Loucy (cell line): ENCODE measurements at regions not wholly inside any gene's neighbourhood (a gene's known extent, or its start where the extent isn't known, plus 50 kb on each side); places are given as distances from the start of the nearest gene placed in this dataset.
"Not testable (repeated sequence)": the region's sequence is repeated elsewhere in the genome, so short reads cannot be mapped to it uniquely, and the experiment has no call there.

Source experiments
- H2AFZ ChIP-seq: fragments of 200-600 bp; sonication (generic); 2 replicates; pipeline ENCODE4 v1.6.0; 2016; ENCODE audit warnings: antibody characterized with exemption, mild to moderate bottlenecking, low read length, moderate library complexity
- H3F3A ChIP-seq: fragments of 200-600 bp; 2 replicates; pipeline ENCODE4 v1.6.0; 2016; ENCODE audit warnings: antibody characterized with exemption, low read depth, mild to moderate bottlenecking
- H3K27me3 ChIP-seq: fragments of 200-600 bp; sonication (generic); 2 replicates; pipeline ENCODE4 v1.6.1; 2014; ENCODE audit warnings: low read length, mild to moderate bottlenecking; ENCODE audit not compliant: insufficient read depth, poor library complexity, severe bottlenecking
- H3K36me3 ChIP-seq: fragments of 200-600 bp; sonication (generic); 2 replicates; pipeline ENCODE4 v1.6.1; 2016; ENCODE audit warnings: low read length; ENCODE audit not compliant: insufficient read depth
- H3K4me1 ChIP-seq: fragments of 200-600 bp; sonication (generic); 2 replicates; pipeline ENCODE4 v1.5.1; 2014; ENCODE audit warnings: low read length, mild to moderate bottlenecking; ENCODE audit not compliant: insufficient read depth, poor library complexity, severe bottlenecking
- H3K4me2 ChIP-seq: fragments of 200-600 bp; sonication (generic); 2 replicates; pipeline ENCODE4 v1.6.0; 2014; ENCODE audit warnings: antibody characterized with exemption, low read length, low read depth, mild to moderate bottlenecking; ENCODE audit not compliant: poor library complexity, severe bottlenecking
- H3K4me3 ChIP-seq: fragments of 200-600 bp; sonication (generic); 2 replicates; pipeline ENCODE4 v1.5.1; 2014; ENCODE audit warnings: low read length, mild to moderate bottlenecking, mixed read lengths; ENCODE audit not compliant: poor library complexity, severe bottlenecking
- H3K79me2 ChIP-seq: fragments of 200-600 bp; sonication (generic); 2 replicates; pipeline ENCODE4 v1.6.1; 2014; ENCODE audit warnings: low read length; ENCODE audit not compliant: insufficient read depth
- H3K9ac ChIP-seq: fragments of 200-600 bp; sonication (generic); 2 replicates; pipeline ENCODE4 v1.6.0; 2014; ENCODE audit warnings: mild to moderate bottlenecking, low read depth, low read length, moderate library complexity; ENCODE audit not compliant: poor library complexity, severe bottlenecking
- H3K9me2 ChIP-seq: fragments of 200-600 bp; sonication (generic); replicated peaks from 2 replicates; pipeline ENCODE4 v1.6.1; 2016; ENCODE audit warnings: low read depth, low read length, mixed read lengths
- H3K9me3 ChIP-seq: fragments of 200-600 bp; sonication (generic); 2 replicates; pipeline ENCODE4 v1.6.1; 2014; ENCODE audit warnings: mild to moderate bottlenecking, antibody characterized with exemption, low read length, low read depth; ENCODE audit not compliant: insufficient read depth
- H4K20me1 ChIP-seq: fragments of 200-600 bp; sonication (generic); 2 replicates; pipeline ENCODE4 v1.6.0; 2014; ENCODE audit warnings: antibody characterized with exemption, low read length, mild to moderate bottlenecking; ENCODE audit not compliant: insufficient read depth, poor library complexity, severe bottlenecking
- EZH2phosphoT487 ChIP-seq: fragments of 200-600 bp; IDR thresholded peaks from 2 replicates; pipeline ENCODE4 v1.6.1; 2018; ENCODE audit warnings: antibody characterized with exemption, mild to moderate bottlenecking, moderate library complexity, borderline replicate concordance
- TF ChIP-seq, protein P1 (sequence below): fragments of 200-600 bp; sonication (generic); conservative IDR thresholded peaks from 2 replicates; pipeline ENCODE4 v1.5.1; 2014; ENCODE audit warnings: mild to moderate bottlenecking, antibody characterized with exemption, low read length

DNA sequence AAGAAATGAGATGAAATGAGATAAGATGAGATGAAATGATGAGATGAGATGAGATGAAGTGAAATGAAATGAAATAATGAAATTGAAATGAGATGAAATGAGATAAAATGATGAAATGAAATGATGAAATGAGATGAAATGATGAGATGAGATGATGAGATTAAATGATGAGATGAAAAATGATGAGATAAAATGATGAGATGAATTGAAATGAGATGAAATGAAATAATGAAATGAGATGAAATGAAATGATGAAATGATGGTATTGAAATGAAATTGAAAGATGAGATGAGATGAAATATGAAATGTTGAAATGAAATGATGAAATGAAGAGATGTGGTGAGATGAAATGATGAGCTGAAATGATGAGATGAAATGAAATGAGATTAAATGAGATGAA, 231.0 kb downstream of the GOLGA6L6 start:
- H3K4me1 ChIP-seq, result no peaks in the 10 kb centered on the region
- no peak overlapping the region for H3K9ac ChIP-seq
- no peaks in the 10 kb centered on the region for H3K27me3 ChIP-seq
- no peaks in the 10 kb centered on the region for H3K36me3 ChIP-seq
- H3K79me2 ChIP-seq, result no peaks in the 10 kb centered on the region
- H3F3A ChIP-seq, result no peaks in the 10 kb centered on the region
- TF ChIP-seq EZH2phosphoT487, result no peak
- TF ChIP-seq, protein P1, sequence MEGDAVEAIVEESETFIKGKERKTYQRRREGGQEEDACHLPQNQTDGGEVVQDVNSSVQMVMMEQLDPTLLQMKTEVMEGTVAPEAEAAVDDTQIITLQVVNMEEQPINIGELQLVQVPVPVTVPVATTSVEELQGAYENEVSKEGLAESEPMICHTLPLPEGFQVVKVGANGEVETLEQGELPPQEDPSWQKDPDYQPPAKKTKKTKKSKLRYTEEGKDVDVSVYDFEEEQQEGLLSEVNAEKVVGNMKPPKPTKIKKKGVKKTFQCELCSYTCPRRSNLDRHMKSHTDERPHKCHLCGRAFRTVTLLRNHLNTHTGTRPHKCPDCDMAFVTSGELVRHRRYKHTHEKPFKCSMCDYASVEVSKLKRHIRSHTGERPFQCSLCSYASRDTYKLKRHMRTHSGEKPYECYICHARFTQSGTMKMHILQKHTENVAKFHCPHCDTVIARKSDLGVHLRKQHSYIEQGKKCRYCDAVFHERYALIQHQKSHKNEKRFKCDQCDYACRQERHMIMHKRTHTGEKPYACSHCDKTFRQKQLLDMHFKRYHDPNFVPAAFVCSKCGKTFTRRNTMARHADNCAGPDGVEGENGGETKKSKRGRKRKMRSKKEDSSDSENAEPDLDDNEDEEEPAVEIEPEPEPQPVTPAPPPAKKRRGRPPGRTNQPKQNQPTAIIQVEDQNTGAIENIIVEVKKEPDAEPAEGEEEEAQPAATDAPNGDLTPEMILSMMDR, result no peak
- H3K4me3 ChIP-seq, result no peak overlapping the region
- H3K9me2 ChIP-seq, result no peaks in the 10 kb centered on the region
- no peak overlapping the region for H3K4me2 ChIP-seq
- peaks cover 6% of the 10 kb centered on the region; the same call in 1 of the 2 replicates for H3K9me3 ChIP-seq
- H2AFZ ChIP-seq, result no peak overlapping the region
- no peaks in the 10 kb centered on the region for H4K20me1 ChIP-seq

DNA sequence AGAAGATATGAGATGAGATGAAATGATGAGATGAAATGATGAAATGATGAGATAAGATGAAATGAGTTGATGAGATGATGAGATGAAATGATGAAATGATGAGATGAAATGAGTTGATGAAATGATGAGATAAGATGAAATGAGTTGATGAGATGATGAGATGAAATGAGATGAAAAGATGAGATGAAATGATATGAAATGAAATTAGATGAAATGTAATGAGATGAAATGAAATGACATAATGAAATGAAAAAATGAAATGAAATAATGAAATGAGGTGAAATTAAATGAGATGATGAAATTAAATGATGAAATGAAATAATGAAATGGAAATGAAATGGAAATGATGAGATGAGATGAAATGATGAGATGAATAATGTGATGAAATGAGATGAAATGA, 231.6 kb downstream of the GOLGA6L6 start:
- H3K4me3 ChIP-seq, H2AFZ ChIP-seq, H3K79me2 ChIP-seq, H3K4me2 ChIP-seq, H3F3A ChIP-seq, H3K4me1 ChIP-seq, H3K36me3 ChIP-seq, H3K9ac ChIP-seq, H3K9me2 ChIP-seq, H3K27me3 ChIP-seq, H3K9me3 ChIP-seq, H4K20me1 ChIP-seq: not testable (repeated sequence)

DNA sequence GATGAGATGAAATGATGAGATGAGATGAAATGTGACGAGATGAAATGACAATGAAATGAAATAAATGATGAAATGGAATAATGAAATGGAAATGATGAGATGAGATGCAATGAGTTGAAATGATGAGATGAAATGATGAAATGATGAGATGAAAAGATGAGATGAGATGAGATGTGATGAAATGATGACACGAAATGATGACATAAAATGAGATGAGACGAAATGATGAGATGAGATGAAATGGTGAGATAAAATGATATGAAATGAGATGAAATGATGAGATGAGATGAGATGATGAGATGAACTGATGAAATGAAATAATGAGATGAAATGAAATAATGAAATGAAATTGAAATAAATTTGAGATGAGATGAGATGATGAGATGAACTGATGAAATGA, 232.2 kb downstream of the GOLGA6L6 start:
- not testable (repeated sequence) for H3K27me3 ChIP-seq, H3K79me2 ChIP-seq, H3K9me2 ChIP-seq, H3K4me1 ChIP-seq, H3K36me3 ChIP-seq, H3F3A ChIP-seq, H2AFZ ChIP-seq, H3K4me2 ChIP-seq, H3K9ac ChIP-seq, H3K4me3 ChIP-seq, H4K20me1 ChIP-seq
- peaks cover 11% of the 10 kb centered on the region for H3K9me3 ChIP-seq

DNA sequence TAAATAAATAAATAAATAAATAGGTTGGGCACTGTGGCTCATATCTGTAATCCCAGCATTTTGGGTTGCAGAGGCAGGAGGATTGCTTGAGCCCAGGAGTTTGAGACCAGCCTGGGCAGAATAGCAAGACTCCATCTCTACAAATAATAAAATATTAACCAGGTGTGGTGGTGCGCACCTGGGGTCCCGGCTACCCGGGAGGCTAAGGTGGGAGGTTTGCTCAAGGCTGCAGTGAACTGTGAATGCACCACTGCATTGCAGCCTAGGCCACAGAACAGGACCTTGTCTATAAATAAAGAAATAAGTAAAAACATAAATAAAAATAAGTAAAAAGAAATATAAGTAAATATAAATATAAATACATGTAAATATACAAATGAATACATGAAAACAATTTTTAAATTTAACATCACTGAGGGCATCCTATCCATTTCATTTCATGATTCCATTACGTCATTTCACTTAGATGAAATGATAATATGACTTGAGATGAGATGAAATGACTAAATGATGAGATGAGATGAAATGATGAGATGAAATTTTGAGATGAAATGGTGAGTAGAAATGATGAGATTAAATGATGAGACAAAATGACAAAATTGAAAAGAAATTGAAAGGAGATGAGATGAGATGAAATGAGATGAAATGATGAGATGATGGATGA, 233.4 kb downstream of the GOLGA6L6 start:
- H3K27me3 ChIP-seq, H3K9me2 ChIP-seq, H3K9ac ChIP-seq, H3K4me1 ChIP-seq, H3K79me2 ChIP-seq, H3K4me3 ChIP-seq, H3K36me3 ChIP-seq, H3K4me2 ChIP-seq, H4K20me1 ChIP-seq, H3F3A ChIP-seq, H2AFZ ChIP-seq: not testable (repeated sequence)
- H3K9me3 ChIP-seq, result peaks cover 12% of the 10 kb centered on the region

DNA sequence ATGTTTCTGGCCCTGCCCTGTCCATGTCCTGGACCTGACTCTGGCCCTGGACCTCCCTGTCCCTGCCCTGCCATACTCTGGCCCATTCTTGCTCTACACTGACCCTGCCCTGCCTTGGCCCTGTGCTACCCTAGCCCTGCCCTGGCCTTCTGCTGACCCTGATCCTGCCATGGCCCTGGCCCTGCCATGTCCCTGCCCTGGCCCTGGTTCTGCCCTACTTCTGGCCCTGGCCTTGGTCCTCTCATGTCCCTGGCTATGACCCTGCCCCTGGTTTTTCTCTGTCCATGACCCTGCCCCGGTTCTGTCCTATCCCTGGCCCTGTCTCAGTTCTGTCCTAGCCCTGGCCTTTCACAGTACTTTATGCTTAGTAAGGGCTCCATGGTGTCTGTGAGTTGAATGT, 234.5 kb downstream of the GOLGA6L6 start:
- H3K27me3 ChIP-seq, H3K79me2 ChIP-seq, H3K36me3 ChIP-seq, H3K9me2 ChIP-seq, H3K9ac ChIP-seq, H3K4me3 ChIP-seq, H3K4me2 ChIP-seq, H2AFZ ChIP-seq, H4K20me1 ChIP-seq, H3F3A ChIP-seq, H3K4me1 ChIP-seq: not testable (repeated sequence)
- peaks cover 12% of the 10 kb centered on the region for H3K9me3 ChIP-seq

DNA sequence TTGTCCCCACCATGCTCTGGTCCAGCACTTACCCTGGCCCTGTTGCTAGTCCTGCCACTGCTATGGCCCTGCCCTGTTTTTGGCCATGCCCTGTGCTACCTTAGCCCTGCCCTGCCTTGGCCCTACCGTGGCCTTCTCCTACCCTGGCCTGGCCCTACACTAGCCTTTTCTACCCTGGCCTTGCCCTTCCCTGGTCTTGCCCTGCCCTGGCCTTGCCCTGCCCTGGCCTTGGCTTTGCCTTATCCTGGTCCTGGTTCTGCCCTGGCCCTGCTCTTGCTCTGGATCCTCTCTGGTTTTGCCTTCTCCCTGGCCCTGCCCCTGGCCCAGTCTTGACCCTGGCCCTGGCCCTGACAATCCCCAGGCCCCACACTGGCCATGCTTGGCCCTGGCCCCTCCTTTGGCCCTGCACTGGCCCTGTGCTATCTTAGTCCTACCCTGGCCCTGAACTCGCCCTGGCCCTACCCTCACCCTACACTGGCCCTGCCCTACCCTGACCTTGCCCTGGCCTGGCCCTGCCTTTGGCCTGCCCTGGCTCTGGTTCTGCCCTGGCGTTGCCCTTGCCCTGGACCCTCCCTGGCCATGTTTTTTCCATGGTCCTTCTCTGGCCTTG, 235.0 kb downstream of the GOLGA6L6 start:
- not testable (repeated sequence) for H2AFZ ChIP-seq, H3K9me2 ChIP-seq, H3K9ac ChIP-seq, H4K20me1 ChIP-seq, H3K4me2 ChIP-seq, H3K4me1 ChIP-seq, H3F3A ChIP-seq, H3K27me3 ChIP-seq, H3K36me3 ChIP-seq, H3K79me2 ChIP-seq, H3K4me3 ChIP-seq
- H3K9me3 ChIP-seq, result peaks cover 12% of the 10 kb centered on the region
